IPS DF 4.7 (cell line): ENCODE measurements at regions not wholly inside any gene's neighbourhood (a gene's known extent, or its start where the extent isn't known, plus 50 kb on each side); places are given as distances from the start of the nearest gene placed in this dataset.

ENCODE experiments used
- DNase-seq: peaks from one replicate; pipeline ENCODE4 v3.0.0-alpha.2; 2013; ENCODE audit warnings: low spot score; ENCODE audit errors: extremely low read depth

DNA sequence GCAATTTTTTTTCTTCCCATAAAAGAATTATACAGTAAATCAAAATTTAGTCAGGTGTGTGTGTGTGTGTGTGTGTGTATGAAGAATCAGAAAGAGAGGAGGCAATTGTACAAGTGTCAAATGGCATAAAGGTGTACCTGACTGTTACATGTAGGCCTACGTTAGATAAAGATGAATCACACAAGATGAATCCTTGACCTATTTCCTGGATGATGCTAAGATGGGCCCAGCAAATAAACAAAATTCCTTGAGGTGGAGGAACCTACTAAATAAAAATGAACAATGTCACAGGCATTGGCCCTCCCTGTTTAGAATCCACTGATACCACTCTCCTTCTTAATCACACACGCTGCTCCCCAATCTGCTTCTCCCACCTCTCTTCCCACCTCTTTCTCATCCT lies 79.7 kb upstream of the LRATD1 start:
- no peak for DNase-seq

DNA sequence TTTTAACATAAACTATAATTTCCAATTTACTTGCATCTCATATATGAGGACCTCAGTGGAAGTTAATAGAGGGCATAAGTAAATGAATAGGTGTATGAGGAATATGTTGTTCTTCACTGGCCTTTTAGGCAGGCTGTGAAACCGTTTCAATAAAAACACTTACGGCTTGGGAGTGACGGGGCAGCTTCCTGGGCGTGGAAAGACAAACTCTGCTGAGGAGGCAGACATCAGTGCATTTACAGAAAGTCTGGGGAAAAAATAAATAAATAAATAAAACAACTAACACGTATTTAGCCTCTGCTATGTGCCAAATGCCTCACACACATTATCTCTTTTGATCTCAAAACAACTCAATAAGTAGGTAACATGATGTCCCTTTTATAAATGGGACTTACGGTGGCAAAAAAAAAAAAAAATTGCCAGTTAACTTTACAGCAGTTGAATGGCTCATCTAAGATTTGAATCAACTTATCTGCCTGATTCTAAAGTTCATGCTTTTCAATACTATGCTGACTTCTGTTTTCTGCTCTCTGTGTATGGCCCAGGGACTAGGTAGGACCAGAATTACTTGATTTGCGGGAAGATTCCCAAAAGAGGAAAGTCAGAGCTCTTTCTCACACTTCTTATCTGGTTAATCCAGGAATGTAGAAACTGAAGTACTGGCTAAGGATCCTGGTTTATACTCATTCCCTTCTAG lies 77.5 kb upstream of the LRATD1 start:
- DNase-seq = no peak

DNA sequence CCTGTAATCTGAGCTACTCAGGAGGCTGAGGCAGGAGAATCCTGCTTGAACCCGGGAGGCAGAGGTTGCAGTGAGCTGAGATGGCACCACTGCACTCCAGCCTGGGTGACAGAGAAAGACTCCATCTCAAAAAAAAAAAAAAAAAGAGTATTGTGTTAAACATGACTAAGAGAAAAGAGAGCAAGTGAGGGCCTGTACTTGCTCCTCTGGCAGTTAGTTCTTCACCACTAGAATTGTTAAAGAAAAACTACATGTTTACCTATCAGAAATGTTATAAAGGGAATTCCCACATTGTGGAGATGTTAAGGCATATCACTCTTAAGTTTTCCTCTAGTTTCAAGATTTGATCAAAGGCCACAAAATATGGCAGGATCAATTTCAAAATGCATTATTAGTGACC lies 75.4 kb upstream of the LRATD1 start:
- no peak for DNase-seq

DNA sequence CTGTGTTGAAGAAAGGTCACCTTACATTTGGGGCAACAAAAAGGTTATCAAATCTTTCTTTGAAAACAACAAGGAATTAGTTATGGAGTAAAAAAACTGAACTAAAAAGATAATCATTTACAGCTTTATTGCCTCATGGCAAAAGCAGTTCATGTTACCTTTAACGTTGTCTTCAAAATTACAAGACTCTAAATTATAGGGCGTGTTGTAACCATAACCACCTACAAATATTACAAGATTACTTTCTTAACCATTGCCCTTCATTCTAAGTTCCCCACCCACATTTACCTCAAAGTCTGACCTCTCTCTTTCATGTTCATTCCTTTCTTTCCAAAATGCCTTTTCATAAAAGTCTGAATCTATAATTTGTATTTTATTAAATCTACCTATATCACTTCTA lies 74.6 kb upstream of the LRATD1 start:
- DNase-seq = no peak

DNA sequence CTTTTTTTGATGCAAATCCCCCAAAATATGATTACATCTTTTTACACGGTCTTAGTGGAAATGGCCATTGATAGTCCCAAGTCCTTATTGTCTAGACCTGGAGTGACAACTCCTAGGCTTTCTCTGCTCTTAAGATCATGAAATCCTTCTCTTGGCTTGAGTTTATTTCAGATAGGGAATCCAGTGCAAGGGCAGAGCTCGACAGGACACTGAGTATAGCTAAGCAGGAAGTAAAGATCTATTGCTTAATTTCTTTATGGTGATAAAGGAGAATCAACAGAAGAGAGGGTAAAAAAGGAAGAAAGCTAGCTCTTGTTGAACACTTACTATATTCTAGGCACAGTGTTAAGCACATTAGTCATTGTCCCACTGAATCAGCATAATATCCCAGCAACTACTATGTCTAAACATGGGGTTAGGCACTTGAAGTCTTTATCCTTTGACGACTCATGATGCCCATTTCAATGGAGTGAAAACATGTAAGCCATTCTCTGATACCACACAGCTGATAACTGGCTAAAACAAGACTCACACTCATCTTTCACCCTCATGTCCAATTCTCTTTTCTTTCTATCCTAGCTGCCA lies 74.1 kb upstream of the LRATD1 start:
- DNase-seq = no peak

DNA sequence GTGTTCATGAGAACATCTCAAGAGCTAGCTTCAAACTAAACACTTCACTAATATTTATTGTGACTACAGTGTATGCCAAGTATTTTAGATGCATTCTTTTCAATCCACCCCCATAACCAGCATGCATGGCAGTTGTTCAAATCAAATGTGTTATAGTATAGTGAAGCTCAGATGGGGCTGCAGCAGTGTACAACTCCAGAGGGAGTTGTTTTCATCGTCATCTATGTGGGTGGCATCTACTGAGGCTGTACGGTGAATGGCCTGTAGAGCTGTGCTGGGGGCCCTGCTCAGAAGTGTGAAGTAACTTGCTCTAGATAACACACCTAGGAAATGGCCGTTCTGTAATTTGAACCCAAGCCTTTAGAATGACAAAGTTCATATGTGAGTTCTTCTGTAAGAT lies 71.8 kb upstream of the LRATD1 start:
- no peak for DNase-seq

DNA sequence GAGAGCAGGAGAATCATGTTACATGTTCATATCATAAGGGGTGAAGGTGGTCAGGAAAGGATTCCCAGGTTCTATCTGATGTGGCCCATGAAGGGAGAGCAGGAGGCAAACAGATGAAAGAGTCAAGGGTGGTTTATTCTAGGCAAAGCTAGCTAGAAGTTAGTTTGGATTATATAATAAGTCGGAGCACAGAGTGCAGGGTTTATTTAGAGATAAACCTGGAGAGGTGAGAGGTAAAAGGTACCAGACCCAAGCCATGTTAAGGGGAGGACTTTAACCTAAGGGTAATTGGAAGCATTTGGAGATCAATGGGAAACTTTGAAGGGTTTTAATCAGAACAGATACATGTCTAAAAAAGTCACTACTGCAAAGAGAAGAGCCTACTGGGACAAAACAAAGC lies 69.2 kb upstream of the LRATD1 start:
- DNase-seq = no peak

DNA sequence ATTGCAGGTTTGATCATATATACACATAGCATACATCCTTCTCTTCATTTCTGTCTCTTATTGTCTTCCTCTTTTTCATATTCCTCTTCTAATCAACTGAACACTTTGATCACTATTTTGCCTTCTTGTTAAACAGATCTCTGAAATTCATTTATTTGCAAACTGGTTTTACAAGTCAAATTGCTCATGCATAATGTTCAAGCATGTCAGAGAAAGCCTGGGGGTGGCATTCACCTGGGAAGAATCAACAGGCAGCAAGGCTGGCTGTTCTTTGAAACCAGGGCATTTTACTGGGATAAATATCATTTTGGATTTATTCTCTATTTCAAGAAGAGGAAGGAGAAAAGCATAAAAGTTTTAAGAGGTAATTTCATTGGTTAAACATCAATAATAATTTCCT lies 66.9 kb upstream of the LRATD1 start:
- no peak for DNase-seq

DNA sequence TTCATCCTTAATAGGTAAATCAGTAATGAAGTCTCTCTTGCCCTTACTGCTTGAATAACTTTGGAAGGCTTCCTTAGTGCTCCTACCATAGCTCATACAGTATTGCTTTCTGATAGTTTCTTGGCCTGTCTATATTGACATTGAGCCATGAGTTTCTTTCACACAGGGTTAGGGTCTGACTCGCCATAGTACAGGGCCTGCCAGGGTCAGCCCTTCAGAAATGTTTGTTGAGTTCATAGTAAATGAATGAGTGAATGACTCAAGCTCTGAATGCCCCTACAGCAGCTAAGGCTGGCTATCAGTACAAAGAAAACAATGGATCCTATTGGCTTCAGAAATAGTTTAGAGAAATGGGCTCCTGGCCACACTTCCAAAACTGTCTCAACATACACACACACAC lies 65.0 kb upstream of the LRATD1 start:
- no peak for DNase-seq

DNA sequence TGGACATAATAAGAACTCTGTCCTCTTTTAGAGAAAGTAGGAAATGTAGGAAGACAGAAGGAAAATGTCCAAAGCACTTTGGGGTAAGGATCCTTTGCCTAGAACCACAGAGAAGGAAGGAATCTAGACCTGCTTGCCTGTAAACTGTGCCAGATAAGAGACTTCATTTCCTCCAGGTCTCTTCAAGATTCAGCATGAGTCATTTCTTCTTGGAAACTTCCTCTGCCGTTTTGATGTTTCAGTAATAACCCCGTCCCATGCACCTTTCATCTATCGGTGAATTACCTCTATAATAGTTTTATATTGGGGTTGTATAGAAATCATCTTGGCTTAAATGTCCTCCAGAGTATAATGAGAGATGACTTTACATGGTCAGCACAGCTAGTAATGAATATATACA lies 63.2 kb upstream of the LRATD1 start:
- DNase-seq = no peak

DNA sequence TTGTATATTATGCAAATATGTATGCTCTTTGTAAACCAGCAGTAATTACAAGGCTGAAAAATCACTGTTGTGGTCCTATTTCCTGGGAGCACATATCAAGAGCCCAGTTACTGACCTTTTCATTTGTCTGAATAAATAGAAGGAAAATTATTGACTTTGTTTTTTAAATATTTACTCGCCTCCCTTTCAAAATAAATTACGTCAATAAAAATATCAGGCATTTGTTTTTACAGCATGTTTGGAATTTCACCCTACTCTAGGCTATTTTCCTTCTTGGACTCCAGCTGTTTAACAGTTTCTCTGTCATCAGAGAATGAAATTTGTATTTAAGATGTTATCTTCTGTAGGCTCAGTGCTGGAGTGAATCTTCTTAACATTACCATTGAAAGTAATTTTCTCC lies 59.9 kb upstream of the LRATD1 start:
- DNase-seq = no peak

DNA sequence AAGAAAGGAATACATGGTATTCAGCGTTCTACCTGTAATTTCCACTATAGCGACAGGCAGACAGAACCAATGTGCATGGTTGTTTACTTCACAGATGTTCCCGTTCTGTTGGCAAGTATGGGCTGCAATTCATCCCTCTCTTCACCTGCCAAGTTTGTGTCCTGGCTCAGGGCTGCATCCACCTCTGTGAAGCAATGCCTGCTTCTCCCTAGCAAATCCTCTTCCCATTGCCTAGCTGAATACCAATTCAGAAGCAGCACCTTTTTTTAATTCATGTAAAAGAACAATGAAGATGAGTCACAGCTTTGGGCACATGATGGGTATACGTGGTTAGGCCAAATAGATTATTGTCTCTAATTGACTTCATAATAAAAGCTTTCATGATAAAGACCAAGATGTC lies 54.7 kb upstream of the LRATD1 start:
- DNase-seq = no peak
